ENCODE measurements at regions not wholly inside any gene's neighbourhood (a gene's known extent, or its start where the extent isn't known, plus 50 kb on each side); places are given as distances from the start of the nearest gene placed in this dataset.
"Not testable (repeated sequence)": the region's sequence is repeated elsewhere in the genome, so short reads cannot be mapped to it uniquely, and the experiment has no call there.

DNA sequence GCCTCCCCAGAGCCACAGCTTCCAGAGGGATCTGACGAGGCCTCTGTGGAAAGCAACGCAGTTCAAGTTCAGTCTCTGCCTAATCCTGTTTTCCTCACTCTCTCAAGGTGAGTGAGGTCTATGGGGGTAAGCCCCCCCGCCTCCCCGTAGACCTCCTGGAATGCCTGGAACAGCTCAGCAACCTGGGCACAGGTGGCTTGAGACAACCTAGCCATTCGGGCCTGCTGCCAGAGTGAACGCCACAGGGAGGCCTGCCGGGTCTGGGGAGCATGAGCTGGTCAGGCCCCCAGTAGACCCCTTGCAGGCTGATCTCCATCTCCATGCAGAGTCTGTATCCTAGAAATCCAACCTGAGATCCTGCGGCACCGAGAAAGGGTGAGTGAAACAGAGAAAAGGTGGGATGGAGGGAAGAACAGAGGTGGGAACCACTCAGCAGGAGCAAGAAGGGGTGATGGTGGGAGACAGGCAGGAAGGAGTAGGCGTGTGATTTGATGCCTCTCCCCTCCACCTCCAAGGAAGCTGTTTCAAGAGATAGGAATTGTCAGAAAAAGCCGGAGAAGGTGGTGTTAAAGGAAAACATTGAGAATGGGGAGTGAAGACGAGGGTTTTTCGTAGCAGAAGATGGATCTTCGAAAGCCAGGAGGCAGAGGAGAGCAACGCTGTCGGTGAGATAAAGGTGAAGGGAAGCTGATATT, 123.1 kb upstream of the PRMT8 start:
- no peak for DNase-seq

DNA sequence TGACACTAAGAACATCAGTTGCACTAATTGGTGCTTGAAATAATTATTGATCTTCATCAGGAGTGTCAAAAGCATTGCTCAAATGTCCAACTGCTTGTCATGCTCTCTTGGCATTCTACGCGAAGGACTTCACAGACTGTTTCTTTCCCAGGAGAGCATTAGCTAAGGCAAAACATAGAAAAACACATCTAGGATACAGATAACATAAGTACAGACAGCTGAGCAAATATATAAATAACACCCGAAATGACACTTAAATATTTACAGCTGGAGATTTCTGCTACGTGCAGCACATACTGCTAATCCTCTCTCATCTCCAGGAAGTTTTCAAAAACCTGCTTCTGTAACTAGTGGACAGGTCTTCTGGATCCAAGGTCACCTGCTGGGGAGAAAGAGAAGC, 120.0 kb upstream of the PRMT8 start:
- DNase-seq: peak in 1 of 2 experiments; percentile 24

DNA sequence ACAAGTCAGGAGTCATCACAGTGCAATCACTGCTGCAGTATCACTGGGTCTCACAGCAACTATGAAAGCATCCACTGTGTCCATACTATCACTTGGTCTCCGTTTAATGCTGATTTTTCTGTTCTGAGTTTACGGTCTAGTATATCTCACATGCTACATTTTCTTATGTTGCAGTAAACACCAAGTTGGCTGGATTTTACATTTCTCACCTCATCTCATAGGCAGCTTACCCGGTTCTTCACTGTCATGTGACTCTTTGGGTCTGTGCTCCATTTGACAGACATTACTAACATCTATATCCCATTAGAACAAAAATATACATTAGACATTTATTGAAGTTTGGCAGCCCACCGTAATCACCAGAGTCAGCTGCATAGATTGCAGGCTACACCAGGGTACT, 115.7 kb upstream of the PRMT8 start:
- DNase-seq: no peak

DNA sequence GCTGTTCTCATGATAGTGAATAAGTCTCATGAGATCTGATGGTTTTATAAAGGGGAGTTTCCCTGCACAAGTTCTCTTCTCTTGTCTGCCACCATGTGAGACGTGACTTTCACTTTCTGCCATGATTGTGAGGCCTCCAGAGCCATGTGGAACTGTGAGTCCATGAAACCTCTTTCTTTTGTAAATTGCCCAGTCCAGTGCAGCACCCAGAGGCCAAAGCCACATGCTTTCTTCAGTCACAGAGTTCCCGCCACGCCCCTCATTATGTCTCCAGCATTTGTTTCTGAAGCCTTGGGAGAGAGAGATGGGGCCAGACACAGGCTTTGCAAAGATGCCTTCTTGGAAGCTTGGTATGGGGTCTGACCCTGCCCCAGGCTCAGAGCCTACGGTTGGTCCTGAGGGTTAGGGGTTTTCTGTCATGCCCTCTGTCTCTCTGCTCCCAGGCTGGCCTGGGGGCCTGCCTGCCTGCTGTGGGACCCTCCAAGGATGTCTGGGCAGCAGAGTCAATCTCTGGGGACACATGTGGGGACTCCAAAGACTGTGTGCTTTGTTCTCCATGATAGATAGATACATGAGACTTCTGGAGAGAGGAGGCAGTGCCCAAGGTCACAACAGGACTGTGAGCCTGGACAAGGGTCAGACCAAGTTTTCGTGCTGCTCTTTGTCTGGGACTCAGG, 114.1 kb upstream of the PRMT8 start:
- no peak for DNase-seq

DNA sequence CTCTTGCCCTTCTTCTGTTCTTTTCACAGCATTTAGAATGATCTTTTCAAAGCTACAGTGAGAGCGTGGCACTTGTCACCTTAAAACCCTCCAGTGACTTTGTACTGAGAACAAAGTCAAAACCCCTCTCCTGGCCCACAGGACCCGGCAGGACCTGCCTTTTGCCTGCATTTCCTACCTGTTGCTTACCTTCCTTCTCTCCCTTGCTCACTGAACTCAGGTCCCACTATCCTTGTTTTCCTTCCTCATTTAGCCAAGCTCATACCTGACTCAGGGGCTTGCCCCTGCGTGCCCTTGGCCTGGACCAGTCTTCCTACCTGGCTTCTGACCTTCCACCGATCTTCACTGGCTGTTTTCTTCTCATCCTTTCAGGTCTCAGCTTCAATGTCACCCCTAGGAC, 112.3 kb upstream of the PRMT8 start:
- no peak for DNase-seq

DNA sequence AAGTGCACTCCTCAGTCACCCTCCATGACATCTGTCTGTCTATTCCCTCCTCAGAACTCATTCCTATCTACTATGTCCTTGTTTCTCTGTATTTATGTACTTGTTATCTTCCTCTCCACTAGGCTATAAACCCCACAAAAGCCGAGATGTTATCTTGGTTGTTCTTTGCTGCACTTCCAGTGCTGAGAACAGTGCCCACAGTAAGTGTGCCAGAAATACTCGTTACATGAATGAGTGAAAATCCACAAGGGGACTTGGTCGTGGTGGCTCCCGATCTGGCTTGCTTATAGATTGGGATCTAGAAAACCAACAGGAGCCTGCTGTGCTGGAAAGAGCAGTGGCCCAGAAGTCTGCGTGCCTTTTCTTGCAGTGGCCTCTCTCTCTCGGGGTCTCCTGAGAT, 111.9 kb upstream of the PRMT8 start:
- DNase-seq: no peak

DNA sequence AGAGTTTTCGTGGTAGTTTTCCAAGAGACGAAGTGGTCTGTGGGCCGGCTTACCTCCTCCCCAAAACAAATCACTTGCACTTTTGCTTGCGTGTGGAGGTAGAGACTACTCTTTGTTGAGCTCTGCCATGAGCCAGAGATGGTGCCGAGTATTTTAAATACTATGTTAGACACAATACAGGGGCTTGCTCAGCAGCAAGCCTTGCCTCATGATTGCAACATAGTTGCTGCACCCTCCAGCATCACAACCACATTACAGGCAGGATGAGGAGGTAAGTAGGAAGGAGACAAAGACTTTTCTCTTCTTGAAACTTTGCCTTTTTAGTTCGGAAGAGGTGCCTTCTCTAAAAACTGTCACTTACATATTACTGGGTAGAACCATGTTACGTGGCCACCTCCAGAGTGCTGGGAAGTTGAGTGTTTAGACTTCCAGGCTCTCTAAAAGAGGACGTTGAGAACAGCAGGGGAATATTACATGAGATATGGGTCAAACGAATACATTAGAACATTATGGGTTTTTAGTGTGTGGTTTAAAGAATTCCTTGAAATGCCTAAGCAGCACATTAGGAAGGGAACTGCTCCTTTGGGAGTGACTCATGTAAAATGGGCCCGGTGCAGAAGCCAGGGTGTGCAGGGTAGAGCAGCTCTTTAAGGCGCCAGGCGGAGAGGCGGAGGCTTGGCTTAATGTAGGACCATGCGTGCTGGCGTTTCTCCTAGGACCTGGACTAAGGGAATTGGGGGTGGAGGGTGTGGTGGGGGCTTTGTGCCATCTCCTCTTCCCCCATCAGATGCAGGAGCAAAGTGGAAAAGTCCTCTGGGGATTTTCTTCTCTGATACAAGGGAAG, 110.6 kb upstream of the PRMT8 start:
- no peak for DNase-seq

DNA sequence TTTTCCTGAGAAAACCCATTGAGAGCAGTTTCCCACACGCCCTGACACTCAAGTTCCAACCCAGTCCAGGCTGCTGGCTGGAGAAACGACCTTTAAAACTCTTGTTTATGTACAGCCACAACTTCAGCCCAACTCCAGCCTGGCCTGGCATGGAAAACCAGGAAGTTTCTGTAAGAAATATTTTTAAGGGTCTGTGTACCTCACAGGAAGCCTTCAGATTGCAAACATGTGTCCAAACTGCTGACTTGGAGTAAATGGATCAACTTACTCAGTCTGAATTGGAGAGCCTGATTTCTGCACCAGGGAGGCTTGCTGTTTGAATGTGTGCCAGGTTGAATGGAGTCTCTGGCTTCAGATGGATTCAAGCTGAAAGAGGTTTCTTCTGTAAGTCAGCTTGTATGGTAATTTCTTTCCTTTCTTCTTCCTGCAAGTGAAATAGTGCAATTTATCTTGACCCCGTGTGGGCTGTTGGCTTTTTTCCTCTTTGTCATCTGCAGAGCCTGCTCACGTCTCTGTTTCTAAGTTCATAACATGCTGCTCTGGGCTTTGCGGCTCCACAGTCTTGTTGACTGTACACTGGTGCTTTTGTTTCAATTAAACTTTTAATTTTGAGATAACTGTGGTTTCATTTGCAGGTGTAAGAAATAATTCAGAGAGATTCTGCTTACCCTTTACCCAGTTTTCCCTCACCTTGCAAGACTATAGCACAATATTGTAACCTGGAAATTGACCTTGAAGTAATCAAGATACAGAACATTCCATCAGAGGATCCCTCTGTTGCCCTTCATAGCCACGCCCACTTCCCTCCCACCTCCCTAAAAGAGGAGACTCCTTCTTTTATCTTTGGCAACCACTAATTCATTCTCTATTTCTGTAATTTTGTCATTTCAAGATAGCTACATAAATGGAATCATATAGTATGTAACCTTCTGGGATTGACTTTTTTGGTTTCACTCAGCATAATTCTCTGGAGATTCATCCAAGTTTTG, 109.7 kb upstream of the PRMT8 start:
- DNase-seq: no peak

DNA sequence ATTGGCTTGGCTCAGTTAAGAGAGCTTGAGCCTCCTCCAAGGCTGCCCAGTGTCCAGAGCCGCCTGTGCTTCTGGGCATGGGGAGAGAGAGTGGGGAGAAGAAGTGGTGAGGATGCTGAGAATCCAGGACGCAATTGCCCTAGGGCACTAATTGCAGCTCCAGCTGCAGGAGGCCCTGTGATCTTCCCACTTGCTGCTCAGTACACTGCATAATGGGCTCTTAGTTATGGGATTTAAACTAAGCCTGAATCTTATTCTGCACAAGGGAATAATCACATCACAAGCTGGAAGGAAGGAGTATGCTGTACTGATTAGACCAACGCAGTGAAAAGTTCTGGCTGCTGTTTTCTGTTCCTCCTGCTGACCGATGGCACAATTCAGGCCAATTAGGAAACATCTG, 101.0 kb upstream of the PRMT8 start:
- DNase-seq: no peak

DNA sequence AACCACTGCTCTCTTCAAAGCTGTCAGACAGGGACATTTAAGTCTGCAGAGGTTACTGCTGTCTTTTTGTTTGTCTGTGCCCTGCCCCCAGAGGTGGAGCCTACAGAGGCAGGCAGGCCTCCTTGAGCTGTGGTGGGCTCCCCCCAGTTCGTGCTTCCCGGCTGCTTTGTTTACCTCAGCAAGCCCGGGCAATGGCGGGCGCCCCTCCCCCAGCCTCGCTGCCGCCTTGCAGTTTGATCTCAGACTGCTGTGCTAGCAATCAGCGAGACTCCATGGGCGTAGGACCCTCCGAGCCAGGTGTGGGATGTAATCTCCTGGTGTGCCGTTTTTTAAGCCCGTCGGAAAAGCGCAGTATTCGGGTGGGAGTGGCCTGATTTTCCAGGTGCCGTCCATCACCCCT, 93.4 kb upstream of the PRMT8 start:
- not testable (repeated sequence) for DNase-seq

DNA sequence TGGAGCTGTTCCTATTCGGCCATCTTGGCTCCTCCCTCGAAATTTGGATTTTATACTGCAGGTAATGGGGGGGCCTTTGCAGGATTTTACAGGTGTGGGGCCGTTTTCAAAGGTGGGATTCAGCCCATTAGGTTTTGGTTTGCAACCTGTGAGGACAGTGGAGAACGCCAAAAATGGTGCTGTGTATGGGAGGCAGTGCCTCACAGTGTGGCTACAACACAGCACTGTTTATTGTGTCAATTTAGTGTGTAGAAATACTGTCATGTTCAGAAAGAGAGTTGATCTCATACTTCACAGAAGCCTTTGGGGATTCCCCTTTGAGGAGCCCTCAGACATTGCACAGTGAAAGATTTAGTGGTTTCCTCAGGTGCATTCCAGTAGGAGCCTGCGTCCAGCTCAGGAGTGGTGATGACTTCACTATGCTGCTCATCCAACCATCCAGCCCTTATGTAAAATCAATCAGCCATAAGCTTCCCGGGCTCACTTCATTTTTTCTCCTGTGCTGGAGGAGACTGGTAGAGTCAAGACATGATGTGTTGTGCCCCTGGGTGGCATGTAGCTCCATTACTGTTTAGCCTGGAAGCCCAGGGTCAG, 92.7 kb upstream of the PRMT8 start:
- no peak for DNase-seq

DNA sequence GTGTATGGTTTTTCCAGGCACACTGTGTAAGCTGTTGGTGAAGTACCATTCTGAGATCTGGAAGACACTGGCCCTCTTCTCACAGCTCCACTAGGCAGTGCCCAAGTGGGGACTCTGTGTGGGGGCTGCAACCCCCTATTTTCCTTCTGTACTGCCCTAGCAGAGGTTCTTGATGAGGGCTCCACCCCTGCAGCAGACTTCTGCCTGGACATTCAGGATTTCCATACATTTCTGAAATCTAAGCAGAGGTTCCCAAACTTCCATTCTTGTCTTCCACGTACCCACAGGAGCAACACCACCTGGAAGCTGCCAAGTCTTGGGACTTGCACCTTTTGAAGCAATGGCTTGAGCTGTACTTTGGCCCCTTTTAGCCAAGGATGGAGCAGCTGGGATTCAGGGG, 85.2 kb upstream of the PRMT8 start:
- no peak for DNase-seq

DNA sequence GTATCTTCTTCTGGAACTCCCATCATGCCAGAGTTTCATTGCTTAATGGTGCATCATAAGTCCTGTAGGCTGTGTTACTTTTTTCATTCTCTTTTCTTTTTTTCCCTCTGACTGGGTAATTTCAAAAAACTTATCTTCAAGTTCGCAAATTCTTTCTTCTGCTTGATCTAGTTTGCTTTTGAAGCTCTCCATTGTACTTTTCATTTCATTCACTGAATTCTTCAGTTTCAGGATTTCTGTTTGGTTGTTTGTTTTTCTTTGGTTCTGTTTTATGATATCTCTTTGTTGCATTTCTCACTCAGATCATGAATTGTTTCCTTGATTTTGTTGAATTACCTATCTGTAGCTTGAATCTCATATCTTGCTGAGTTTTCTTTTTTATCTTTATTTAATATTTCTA, 83.3 kb upstream of the PRMT8 start:
- no peak for DNase-seq

DNA sequence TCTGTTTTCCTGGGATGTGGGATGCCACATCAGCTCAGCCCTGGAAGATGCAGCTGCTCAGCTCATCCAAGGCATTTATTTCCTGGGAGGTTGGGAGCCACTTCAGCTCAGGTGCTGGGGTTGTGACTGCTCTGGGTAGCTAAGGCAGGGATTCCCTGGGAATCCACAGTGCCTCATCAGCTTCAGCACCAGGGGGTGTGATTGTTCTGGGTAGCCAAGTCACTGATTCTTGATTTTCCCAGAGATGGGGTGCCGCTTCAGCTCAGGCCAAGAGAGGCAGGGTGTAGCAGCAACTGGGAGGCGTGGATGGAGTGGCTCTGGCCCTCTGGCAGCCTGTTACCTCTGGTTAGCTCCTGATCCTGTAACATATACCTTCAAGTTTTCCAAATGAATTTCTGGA, 81.3 kb upstream of the PRMT8 start:
- no peak for DNase-seq

DNA sequence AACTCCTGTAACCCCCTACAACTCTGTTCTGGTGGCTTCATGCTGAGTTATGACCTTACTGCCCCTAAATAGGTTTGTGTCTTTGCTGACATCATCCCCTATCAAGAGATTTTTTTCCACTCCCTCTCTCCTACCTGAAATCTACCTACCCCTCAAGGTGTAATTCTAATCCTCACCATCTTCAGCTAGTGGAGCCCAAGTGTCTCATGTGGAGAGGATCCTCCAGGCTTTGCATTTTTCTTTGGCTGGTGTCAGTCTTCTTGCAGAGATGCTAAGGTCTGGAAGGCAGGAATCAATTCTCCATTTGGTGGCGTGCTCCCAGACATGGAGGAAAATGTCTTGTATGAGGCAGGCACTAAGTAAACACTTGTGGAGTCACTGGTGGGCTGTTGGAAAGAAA, 74.8 kb upstream of the PRMT8 start:
- DNase-seq: no peak

DNA sequence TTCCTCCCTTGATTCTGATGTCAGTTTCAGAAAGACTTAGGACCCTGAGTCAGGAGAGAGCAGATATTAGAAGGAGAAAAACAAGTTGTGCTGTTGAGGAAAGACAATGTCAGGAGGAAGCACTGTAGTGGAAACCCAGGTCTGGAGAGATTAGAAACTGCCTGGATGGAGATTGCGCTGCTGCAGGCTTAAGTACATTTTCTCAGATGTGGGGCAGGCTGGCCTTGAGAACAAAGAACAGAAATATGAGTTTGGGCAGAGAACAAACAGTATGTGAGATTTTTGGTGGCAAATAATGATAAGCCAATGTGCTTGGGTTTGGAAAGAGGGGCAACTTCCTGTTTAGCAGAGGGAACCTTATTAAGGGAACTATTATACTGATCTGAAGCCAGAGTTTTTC, 74.3 kb upstream of the PRMT8 start:
- no peak for DNase-seq

DNA sequence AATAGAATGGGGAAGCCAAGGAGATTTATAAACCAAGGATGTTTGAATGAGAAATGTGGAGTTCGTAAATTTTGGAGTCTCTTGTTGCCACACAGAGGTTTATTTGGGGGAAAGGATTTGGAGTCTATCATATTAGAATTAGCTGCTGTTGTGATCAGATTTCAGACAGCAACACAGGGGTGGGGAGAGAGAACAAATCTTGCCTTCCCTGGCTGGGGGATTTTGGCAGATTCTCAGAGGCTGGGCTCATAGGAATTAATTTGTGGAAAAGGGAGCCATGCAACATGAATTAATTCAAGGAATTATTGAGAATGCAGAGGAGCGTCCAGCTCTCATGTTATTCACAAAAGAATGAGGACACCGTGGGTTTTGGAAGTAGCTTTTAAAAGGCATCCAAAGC, 73.9 kb upstream of the PRMT8 start:
- no peak for DNase-seq

DNA sequence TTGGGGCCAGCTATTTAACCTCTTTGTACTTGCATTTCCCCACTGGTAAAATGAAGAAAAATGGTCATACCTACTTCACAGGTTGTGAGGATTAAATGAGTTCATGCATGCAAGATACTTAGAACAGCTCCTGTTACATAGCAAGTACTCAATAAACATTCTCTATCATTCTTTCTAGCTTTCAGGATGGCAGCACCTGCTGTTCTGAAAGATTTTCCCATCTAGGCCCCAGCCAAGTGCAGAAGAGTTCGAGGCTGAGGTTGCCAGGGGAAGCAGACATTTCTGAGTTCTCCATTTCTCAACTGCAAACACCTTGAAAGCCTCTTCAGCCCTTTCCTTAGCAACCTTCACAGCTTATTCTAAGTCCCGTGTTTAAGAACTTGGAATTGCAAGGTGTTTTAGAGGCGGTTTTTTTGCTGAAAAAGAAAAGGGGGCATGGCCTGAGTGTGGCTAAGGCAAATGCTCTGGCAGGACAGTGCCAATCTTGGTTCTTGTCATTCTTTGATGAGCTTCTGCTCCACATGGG, 73.0 kb upstream of the PRMT8 start:
- no peak for DNase-seq

DNA sequence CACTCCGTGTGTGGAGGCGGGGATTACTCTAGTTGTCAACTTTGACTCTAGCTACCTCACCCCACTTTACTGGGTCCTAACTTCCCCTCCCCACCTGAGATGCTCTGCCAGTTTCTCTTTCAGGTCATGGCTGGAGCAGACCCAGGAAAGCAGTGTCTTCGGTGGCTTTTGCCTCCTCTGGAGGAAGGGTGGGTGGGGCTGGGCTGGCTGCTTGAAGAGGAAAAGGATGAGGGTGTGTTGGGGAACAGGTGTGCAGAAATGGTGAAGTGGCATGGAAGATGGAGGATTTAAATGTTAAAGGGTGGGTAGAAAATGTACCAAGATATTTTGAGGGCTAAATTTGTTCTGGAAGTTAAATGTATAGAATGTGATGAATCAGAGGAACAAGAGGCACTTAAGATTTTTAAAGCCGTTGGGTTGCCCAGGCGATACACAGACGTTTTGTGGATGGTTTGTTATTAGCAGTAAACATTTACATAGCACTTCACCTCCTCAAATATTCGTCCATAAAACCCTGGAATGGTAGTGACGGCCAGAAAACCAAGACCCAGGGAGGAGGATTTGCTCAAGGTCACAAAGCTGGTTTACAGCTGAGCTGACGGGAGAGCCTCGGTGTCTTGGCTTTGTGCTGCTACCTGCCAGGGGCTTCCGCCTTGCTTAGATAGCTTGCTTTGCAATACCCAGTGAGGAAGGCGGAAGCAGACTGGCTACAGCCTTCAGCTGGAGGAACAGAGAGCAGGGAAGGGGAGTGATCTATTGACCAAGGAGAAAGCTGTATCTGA, 72.2 kb upstream of the PRMT8 start:
- no peak for DNase-seq

DNA sequence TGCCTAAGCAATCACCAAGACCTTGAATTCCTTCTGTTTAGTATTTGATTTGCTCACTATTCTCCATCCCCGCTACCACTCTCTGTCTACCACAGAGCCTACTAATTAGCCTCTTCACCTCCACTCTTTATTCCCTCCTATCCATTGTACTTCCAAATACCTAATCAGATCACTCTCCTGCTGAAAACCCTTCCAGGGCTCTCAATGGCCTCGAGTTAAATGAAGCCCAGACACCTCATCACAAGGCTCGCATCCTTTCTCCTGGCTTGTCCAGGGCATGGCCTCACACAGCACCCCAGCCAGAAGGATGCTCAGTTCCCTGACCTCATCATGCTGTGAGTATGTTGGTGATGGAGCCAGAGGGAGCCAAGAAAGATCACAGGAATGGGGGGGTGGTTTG, 71.4 kb upstream of the PRMT8 start:
- DNase-seq: no peak

DNA sequence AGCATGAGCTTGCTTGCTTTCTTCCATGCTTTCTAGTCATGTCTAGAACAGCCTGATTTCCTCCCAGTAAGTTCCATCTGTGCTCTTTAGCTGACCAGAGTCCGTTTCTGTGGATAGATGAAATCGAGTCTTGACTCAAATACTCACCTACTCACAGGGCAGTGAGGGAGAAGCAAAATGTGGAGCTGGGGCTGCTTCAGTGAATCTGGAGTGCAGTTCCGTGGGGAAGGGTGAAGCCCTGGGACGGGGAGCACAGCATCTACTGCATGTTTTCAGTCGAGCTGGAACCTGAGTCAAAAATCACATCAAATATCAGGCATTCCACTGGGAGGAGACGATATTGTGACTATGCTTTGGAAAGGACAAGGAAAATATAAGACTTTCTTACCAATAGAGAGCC, 70.3 kb upstream of the PRMT8 start:
- DNase-seq: peak in 1 of 2 experiments; percentile 5
